ENCODE measurements at regions not wholly inside any gene's neighbourhood (a gene's known extent, or its start where the extent isn't known, plus 50 kb on each side); places are given as distances from the start of the nearest gene placed in this dataset.

GRCh38 chr5:111972080-111972479, 215.1 kb upstream of the NREP start:
- no peak for TF ChIP-seq CTCF (IDR thresholded peaks at IDR 0.05; ENCODE audit: control insufficient read depth, insufficient read depth, low read depth, low read length, missing control alignments)
- no peak overlapping the region for H3K4me3 ChIP-seq (ENCODE audit: control insufficient read depth, low read depth, low read length)

GRCh38 chr5:111968459-111968858, 211.5 kb upstream of the NREP start:
- DNase-seq (ENCODE audit: low read depth) = no peak
- no peak overlapping the region for H3K4me3 ChIP-seq (ENCODE audit: control insufficient read depth, low read depth, low read length)
- TF ChIP-seq CTCF (IDR thresholded peaks at IDR 0.05; ENCODE audit: control insufficient read depth, insufficient read depth, low read depth, low read length, missing control alignments) = no peak

More at GRCh38 chr5:111972080-111972479, 215.1 kb upstream of the NREP start:
- DNase-seq (ENCODE audit: low read depth) = no peak

GRCh38 chr5:111967463-111967862, 210.5 kb upstream of the NREP start:
- DNase-seq (ENCODE audit: low read depth) = no peak
- no peak overlapping the region for H3K4me3 ChIP-seq (ENCODE audit: control insufficient read depth, low read depth, low read length)

GRCh38 chr5:111966290-111966689, 209.3 kb upstream of the NREP start:
- H3K4me3 ChIP-seq (ENCODE audit: control insufficient read depth, low read depth, low read length) = no peak overlapping the region
- no peak for DNase-seq (ENCODE audit: low read depth)
- no peak for TF ChIP-seq CTCF (IDR thresholded peaks at IDR 0.05; ENCODE audit: control insufficient read depth, insufficient read depth, low read depth, low read length, missing control alignments)

More at GRCh38 chr5:111967463-111967862, 210.5 kb upstream of the NREP start:
- TF ChIP-seq CTCF (IDR thresholded peaks at IDR 0.05; ENCODE audit: control insufficient read depth, insufficient read depth, low read depth, low read length, missing control alignments) = no peak

- H3K4me3 ChIP-seq (ENCODE audit: control insufficient read depth, low read depth, low read length) = no peak overlapping the region
- TF ChIP-seq CTCF (IDR thresholded peaks at IDR 0.05; ENCODE audit: control insufficient read depth, insufficient read depth, low read depth, low read length, missing control alignments) = no peak
- no peak for DNase-seq (ENCODE audit: low read depth)
Measured at GRCh38 chr5:111963555-111963954, 206.6 kb upstream of the NREP start.

- DNase-seq (ENCODE audit: low read depth) = no peak
- no peak for TF ChIP-seq CTCF (IDR thresholded peaks at IDR 0.05; ENCODE audit: control insufficient read depth, insufficient read depth, low read depth, low read length, missing control alignments)
Measured at GRCh38 chr5:111962906-111963305, 205.9 kb upstream of the NREP start.

GRCh38 chr5:111961862-111962261, 204.9 kb upstream of the NREP start:
- no peak for TF ChIP-seq CTCF (IDR thresholded peaks at IDR 0.05; ENCODE audit: control insufficient read depth, insufficient read depth, low read depth, low read length, missing control alignments)
- no peak overlapping the region for H3K4me3 ChIP-seq (ENCODE audit: control insufficient read depth, low read depth, low read length)
- DNase-seq (ENCODE audit: low read depth) = no peak

More at GRCh38 chr5:111962906-111963305, 205.9 kb upstream of the NREP start:
- H3K4me3 ChIP-seq (ENCODE audit: control insufficient read depth, low read depth, low read length) = no peak overlapping the region

All from AG09309 (cell line).